ENCODE measurements at regions not wholly inside any gene's neighbourhood (a gene's known extent, or its start where the extent isn't known, plus 50 kb on each side); places are given as distances from the start of the nearest gene placed in this dataset.

GRCh38 chr4:54570822-54571221, 86.9 kb upstream of the KIT start:
- TF ChIP-seq OSR1 (CRISPR knock-in tag; IDR thresholded peaks at IDR 0.05) (no peak), ZNF565 (CRISPR knock-in tag; conservative IDR thresholded peaks at IDR 0.05; ENCODE audit: low read depth) (no peak), CSDC2 (CRISPR knock-in tag; IDR thresholded peaks at IDR 0.05) (no peak), PATZ1 (CRISPR knock-in tag; IDR thresholded peaks at IDR 0.05; ENCODE audit: borderline replicate concordance) (no peak), GLIS3 (CRISPR knock-in tag; IDR thresholded peaks at IDR 0.05) (no peak), TOX (CRISPR knock-in tag; IDR thresholded peaks at IDR 0.05; ENCODE audit: borderline replicate concordance) (no peak), POU6F1 (CRISPR knock-in tag; IDR thresholded peaks at IDR 0.05; ENCODE audit: borderline replicate concordance, low read depth) (no peak), TSHZ2 (CRISPR knock-in tag; IDR thresholded peaks at IDR 0.05) (no peak), SNAI2 (CRISPR knock-in tag; IDR thresholded peaks at IDR 0.05) (no peak), ZC3H10 (CRISPR knock-in tag; IDR thresholded peaks at IDR 0.05) (no peak), ZNF70 (CRISPR knock-in tag; IDR thresholded peaks at IDR 0.05) (no peak), ZFP30 (CRISPR knock-in tag; IDR thresholded peaks at IDR 0.05) (no peak)

All from SK-N-SH treated with all-trans-retinoic acid at 6 μM for 48 hours (cell line).